Heart left ventricle (tissue), 16 donors: ENCODE measurements at regions not wholly inside any gene's neighbourhood (a gene's known extent, or its start where the extent isn't known, plus 50 kb on each side); places are given as distances from the start of the nearest gene placed in this dataset.

Experiments used
- ATAC-seq, 4 donors: fragments of 200-7000 bp; cut with Tn5 transposase; one replicate each; pipeline ENCODE4 v1.9.1; 2020 to 2022; ENCODE audit warnings: moderate library complexity in 4 of 4, mild to moderate bottlenecking in 3 of 4, moderate number of reproducible peaks in 1 of 4
- DNase-seq, 5 donors: peaks; one replicate each; pipeline ENCODE4 v3.0.0-alpha.2; 2020
- H3K27ac ChIP-seq, 12 donors: fragments of 200-600 bp; sonication (generic) in 4 of 12; one replicate each; pipeline versions ENCODE4 v1.5.0 to v1.8.0; 2016 to 2022; ENCODE audit warnings: mild to moderate bottlenecking in 2 of 12
- H3K27me3 ChIP-seq, 9 donors: fragments of 200-600 bp; sonication (generic) in 2 of 9; one replicate each; pipeline versions ENCODE4 v1.5.1 to v1.8.0; 2016 to 2022; ENCODE audit warnings: mild to moderate bottlenecking in 3 of 9
- H3K36me3 ChIP-seq, 9 donors: fragments of 200-600 bp; sonication (generic) in 2 of 9; one replicate each; pipeline versions ENCODE4 v1.5.0 to v1.8.0; 2018 to 2022; ENCODE audit warnings: mild to moderate bottlenecking in 2 of 9
- H3K4me1 ChIP-seq, 12 donors: fragments of 200-600 bp; sonication (generic) in 4 of 12; one replicate each; pipeline versions ENCODE4 v1.5.0 to v1.8.0; 2016 to 2022; ENCODE audit warnings: mild to moderate bottlenecking in 3 of 12
- H3K4me3 ChIP-seq, 12 donors: fragments of 200-600 bp; sonication (generic) in 4 of 12; one replicate each; pipeline versions ENCODE4 v1.5.0 to v1.8.0; 2017 to 2022; ENCODE audit warnings: mild to moderate bottlenecking in 9 of 12, moderate library complexity in 4 of 12
- H3K9me3 ChIP-seq, 12 donors: fragments of 200-600 bp; sonication (generic) in 4 of 12; one replicate each; pipeline versions ENCODE4 v1.5.0 to v1.8.0; 2016 to 2022; ENCODE audit warnings: mild to moderate bottlenecking in 1 of 12
- POLR2A ChIP-seq, 2 donors: fragments of 450-650 bp; IDR thresholded peaks; one replicate each; pipeline ENCODE4 v1.6.1; 2017; ENCODE audit warnings: antibody characterized with exemption in 2 of 2, mild to moderate bottlenecking in 2 of 2, moderate library complexity in 2 of 2
- WGBS, 4 donors: extraction: QIAGEN DNeasy Blood & Tissue Kit in 2 of 4; methylation state at CpG; one replicate each; pipeline versions ENCODE4 v1.1.5 to v1.1.7; 2013 to 2018; 5-methylcytosine and 5-hydroxymethylcytosine counted together
- intact Hi-C, 10 donors: fragments of 100-400 bp; cut with DNase I; formaldehyde crosslinking; loops; one replicate each; pipeline versions ENCODE4 v1.11.1 to v1.14.2; 2022
- TF ChIP-seq, protein P1 (sequence below), 12 donors: fragments of 200-600 bp; sonication (generic) in 4 of 12; IDR thresholded peaks; one replicate each; pipeline versions ENCODE4 v1.5.0 to v1.8.0; 2018 to 2022; ENCODE audit warnings: antibody characterized with exemption in 12 of 12, mild to moderate bottlenecking in 5 of 12
- donor health status: ischemic (EF 13 %, LVEDD 7.1; RV severe dilation, severe dysfunction).
- donor health status: healthy with polysubstance abuse.
- donor health status: DM: no; HTN: yes; CAD: no.
- donor health status: DM: no; HTN: no; CAD: no.
- donor health status: ischemic (EF 25% LVEDD 6.9; RV normal size, moderate dysfunction).
- donor health status: ischemic (EF 25% LVEDD 5.7; RV mildly dilated, moderate dysfunction).
- donor health status: healthy.
- donor health status: DM: yes; HTN: yes; CAD: no.
- donor health status: ischemic (EF 35%, LVEDD 5.7; RV mildly dilated, moderate dysfunction).
- donor health status: nonischemic (EF 11% LVEDD 7.7; RV severe dilation, severe dysfunction).
- donor health status: DM: yes; HTN: yes; CAD: no.
- donor health status: PGD.
- donor health status: ischemic (EF 29% LVEDD 5.4; RV normal size, mild dysfunction).
- donor health status: nonischemic (EF 23%, LVEDD 6.1; RV moderate dilation, normal function).

DNA sequence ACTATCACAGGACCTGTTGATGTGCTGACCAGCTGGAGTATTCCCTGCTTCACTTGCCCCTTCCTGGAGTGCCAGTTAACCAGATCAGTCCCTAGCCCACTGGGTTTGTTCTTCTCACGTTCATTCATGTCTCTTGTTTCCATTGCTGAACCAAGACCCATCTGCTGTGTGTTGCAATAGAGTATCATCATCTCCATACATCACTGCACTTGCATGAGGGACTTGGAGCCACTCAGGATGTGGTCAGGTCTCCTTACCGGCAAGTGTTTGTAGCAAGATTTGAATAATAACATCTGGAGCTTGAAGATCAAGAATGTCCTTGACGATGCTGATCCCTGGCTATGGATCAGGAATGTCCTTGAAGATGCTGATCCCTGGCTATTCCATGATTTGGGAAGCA is 358.6 kb downstream of the IRX1 start:
- ATAC-seq (no peak), DNase-seq (no peak)
- Histone ChIP-seq H3K9me3 (peaks cover 0 to 8% (median 0%) of the 10 kb centered on the region in 12 donors), H3K27ac (no peak overlapping the region), H3K27me3 (no peaks in the 10 kb centered on the region), H3K4me1 (no peaks in the 10 kb centered on the region), H3K36me3 (no peaks in the 10 kb centered on the region), H3K4me3 (no peak overlapping the region)
- 39 to 81% (median 53%) methylated on average over 3 of the region's 3 CpGs for WGBS, 4 donors
- intact Hi-C loops = no loop called here
- TF ChIP-seq POLR2A (IDR thresholded peaks at IDR 0.05) = no peak
- TF ChIP-seq, protein P1, sequence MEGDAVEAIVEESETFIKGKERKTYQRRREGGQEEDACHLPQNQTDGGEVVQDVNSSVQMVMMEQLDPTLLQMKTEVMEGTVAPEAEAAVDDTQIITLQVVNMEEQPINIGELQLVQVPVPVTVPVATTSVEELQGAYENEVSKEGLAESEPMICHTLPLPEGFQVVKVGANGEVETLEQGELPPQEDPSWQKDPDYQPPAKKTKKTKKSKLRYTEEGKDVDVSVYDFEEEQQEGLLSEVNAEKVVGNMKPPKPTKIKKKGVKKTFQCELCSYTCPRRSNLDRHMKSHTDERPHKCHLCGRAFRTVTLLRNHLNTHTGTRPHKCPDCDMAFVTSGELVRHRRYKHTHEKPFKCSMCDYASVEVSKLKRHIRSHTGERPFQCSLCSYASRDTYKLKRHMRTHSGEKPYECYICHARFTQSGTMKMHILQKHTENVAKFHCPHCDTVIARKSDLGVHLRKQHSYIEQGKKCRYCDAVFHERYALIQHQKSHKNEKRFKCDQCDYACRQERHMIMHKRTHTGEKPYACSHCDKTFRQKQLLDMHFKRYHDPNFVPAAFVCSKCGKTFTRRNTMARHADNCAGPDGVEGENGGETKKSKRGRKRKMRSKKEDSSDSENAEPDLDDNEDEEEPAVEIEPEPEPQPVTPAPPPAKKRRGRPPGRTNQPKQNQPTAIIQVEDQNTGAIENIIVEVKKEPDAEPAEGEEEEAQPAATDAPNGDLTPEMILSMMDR (IDR thresholded peaks at IDR 0.05) = no peak

DNA sequence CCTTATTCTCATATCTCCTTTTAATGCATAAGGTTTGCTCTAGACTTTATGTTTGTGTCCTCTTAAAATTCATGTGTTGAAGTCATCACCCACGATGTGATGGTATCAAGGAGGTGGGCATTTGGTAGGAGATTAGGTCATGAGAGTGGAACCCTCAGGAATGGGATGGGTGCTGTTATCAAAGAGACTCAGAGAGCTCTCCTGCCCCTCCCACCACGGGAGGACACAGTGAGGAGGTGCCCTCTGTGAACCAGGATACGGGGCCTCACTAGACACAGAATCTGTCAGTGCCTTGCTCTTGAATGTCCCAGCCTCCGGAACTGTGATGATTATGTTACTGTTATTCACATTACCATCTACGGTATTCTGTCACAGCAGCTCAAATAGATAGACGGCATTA is 359.0 kb downstream of the IRX1 start:
- intact Hi-C loops = no loop called here
- H3K27ac ChIP-seq = no peak overlapping the region
- no peak for TF ChIP-seq POLR2A (IDR thresholded peaks at IDR 0.05)
- TF ChIP-seq, protein P1 (IDR thresholded peaks at IDR 0.05) = no peak
- 62 to 73% (median 65%) methylated on average over 6 of the region's 6 CpGs for WGBS, 4 donors
- no peaks in the 10 kb centered on the region for H3K27me3 ChIP-seq
- H3K9me3 ChIP-seq = peaks cover 0 to 8% (median 0%) of the 10 kb centered on the region in 12 donors
- no peaks in the 10 kb centered on the region for H3K36me3 ChIP-seq
- no peak for ATAC-seq
- H3K4me3 ChIP-seq = no peak overlapping the region
- no peak for DNase-seq
- no peaks in the 10 kb centered on the region for H3K4me1 ChIP-seq

DNA sequence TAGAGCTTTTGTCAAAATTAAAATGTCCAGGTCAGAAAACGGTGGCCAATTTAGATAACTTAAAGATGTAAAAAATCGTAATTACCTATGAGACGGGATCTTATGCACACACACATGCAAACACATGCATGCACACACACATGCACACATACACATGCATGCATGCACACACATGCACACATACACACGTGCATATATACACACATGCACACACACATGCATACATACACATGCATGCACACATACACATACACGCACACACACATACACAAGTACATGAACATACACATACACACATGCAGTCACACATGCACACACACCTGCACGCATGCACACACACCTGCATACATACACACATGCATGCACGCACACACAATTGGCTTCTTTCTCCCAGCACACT is 362.0 kb downstream of the IRX1 start:
- Histone ChIP-seq H3K4me3 (no peak overlapping the region), H3K9me3 (no peaks in the 10 kb centered on the region), H3K27me3 (no peaks in the 10 kb centered on the region), H3K4me1 (no peaks in the 10 kb centered on the region), H3K27ac (no peak overlapping the region), H3K36me3 (no peaks in the 10 kb centered on the region)
- no peak for ATAC-seq
- TF ChIP-seq, protein P1 (IDR thresholded peaks at IDR 0.05) = no peak
- TF ChIP-seq POLR2A (IDR thresholded peaks at IDR 0.05) = no peak
- no peak for DNase-seq
- 74 to 83% (median 82%) methylated on average over 7 of the region's 7 CpGs for WGBS, 4 donors
- intact Hi-C loops = no loop called here

DNA sequence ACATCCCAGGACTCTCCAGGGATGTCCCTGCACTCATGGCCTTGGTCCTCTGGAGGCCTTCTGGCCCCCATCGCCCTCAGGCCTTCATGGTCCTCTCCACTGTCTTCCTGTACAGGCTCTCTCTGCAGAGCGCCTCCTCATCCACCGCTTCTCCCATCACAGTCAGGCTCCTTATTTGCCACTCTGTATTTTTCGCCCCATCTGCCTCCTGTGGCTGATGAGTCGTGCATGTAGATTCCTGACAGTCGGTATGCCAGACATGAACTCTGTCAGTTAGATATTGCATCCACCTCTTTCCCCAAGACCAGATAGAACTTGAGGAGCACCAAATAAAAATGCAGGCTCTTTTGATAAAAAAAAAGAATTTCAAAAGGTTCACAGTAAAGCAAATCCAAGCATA is 362.8 kb downstream of the IRX1 start:
- intact Hi-C loops = no loop called here
- H3K4me1 ChIP-seq = no peaks in the 10 kb centered on the region
- no peak overlapping the region for H3K27ac ChIP-seq
- no peaks in the 10 kb centered on the region for H3K27me3 ChIP-seq
- no peak for TF ChIP-seq POLR2A (IDR thresholded peaks at IDR 0.05)
- TF ChIP-seq, protein P1 (IDR thresholded peaks at IDR 0.05) = no peak
- WGBS, 4 donors = 87 to 95% (median 89%) methylated on average over 6 of the region's 6 CpGs
- no peak overlapping the region for H3K4me3 ChIP-seq
- no peaks in the 10 kb centered on the region for H3K9me3 ChIP-seq
- ATAC-seq (no peak), DNase-seq (no peak)
- no peaks in the 10 kb centered on the region for H3K36me3 ChIP-seq
